ENCODE measurements at regions not wholly inside any gene's neighbourhood (a gene's known extent, or its start where the extent isn't known, plus 50 kb on each side); places are given as distances from the start of the nearest gene placed in this dataset.
A peak's percentile ranks its signal among the peaks of the same experiment; 100 is the strongest.

GRCh38 chr12:127083008-127083949 is 1183.7 kb upstream of the TMEM132C start:
- H3K14ac ChIP-seq (ENCODE audit: insufficient read depth, low read length), result no peak overlapping the region
- peak overlapping the region; percentile 79 for H3K18ac ChIP-seq (ENCODE audit: insufficient read length, low read depth, low read length)
- Mint-ChIP-seq H3K27me3 (ENCODE audit: low read depth) (no peaks in the 10 kb centered on the region), H3K36me3 (ENCODE audit: insufficient read depth in 1 of 3, low read depth in 3 of 3) (peaks cover 0 to 5% (median 2%) of the 10 kb centered on the region in 3 experiments; a peak in 3 of 7 replicates), H3K4me3 (no peak overlapping the region), H3K9me3 (peaks cover 4 to 8% of the 10 kb centered on the region in 2 experiments; a peak in 4 of 5 replicates), H3K27ac (peak overlapping the region in 1 of 3 experiments; percentile 78; a peak in 1 of 7 replicates), H3K4me1 (peaks cover 12 to 14% of the 10 kb centered on the region in 2 experiments)
- H2BK120ac ChIP-seq (ENCODE audit: low read depth, low read length, poor library complexity, severe bottlenecking), result no peak overlapping the region
- H3K4me1 ChIP-seq (ENCODE audit: insufficient read depth, low read length), result no peaks in the 10 kb centered on the region
- no peak overlapping the region for H3K23ac ChIP-seq (ENCODE audit: insufficient read length, low read depth, low read length)
- no peak overlapping the region for H3K9ac ChIP-seq (ENCODE audit: extremely low read depth, insufficient read length, low read length)
- no peaks in the 10 kb centered on the region for H3K79me2 ChIP-seq (ENCODE audit: insufficient read depth, low read length)
- H2BK15ac ChIP-seq (ENCODE audit: low read depth, low read length), result no peak overlapping the region
- H3K9me3 ChIP-seq (ENCODE audit: control insufficient read depth, low read depth, low read length), result no peaks in the 10 kb centered on the region
- TF ChIP-seq CTCF (conservative IDR thresholded peaks at IDR 0.05), result no peak
- H4K20me1 ChIP-seq (ENCODE audit: control insufficient read depth, insufficient read depth, insufficient read length), result no peaks in the 10 kb centered on the region
- no peak overlapping the region for H4K5ac ChIP-seq (ENCODE audit: insufficient read length, low read depth, low read length)
- no peaks in the 10 kb centered on the region for H3K27me3 ChIP-seq (ENCODE audit: insufficient read depth, low read length)
- H2BK5ac ChIP-seq (ENCODE audit: insufficient read length, low read length), result peak overlapping the region; percentile 41
- H3K56ac ChIP-seq (ENCODE audit: insufficient read length, low read depth, low read length), result no peak overlapping the region
- H3K4ac ChIP-seq (ENCODE audit: low read depth, low read length), result no peak overlapping the region
- H2AK5ac ChIP-seq (ENCODE audit: insufficient read length, low read length), result no peak overlapping the region
- H2BK12ac ChIP-seq (ENCODE audit: insufficient read length, low read depth, low read length), result no peak overlapping the region
- no peak overlapping the region for H4K91ac ChIP-seq (ENCODE audit: insufficient read length, low read depth, low read length)
- no peaks in the 10 kb centered on the region for H3K23me2 ChIP-seq (ENCODE audit: insufficient read length, low read depth, low read length, poor library complexity, severe bottlenecking)
- no peak for DNase-seq
- H4K8ac ChIP-seq (replicated peaks; ENCODE audit: insufficient read length, low read depth, low read length), result no peak overlapping the region
- no peaks in the 10 kb centered on the region for H3K79me1 ChIP-seq (ENCODE audit: insufficient read depth, low read depth, low read length, poor library complexity, severe bottlenecking)
- H2BK20ac ChIP-seq (ENCODE audit: low read depth, low read length, poor library complexity, severe bottlenecking), result no peak overlapping the region
- peak overlapping the region; percentile 96 for H2AFZ ChIP-seq (ENCODE audit: low read length)
- H3T11ph ChIP-seq (ENCODE audit: low read length), result peak overlapping the region; percentile 82
- no CpG with 5 or more reads among the region's 6 CpGs for WGBS (ENCODE audit: extremely low coverage, insufficient read length, low lambda C conversion rate)
- peak overlapping the region; percentile 53 for H3K4me2 ChIP-seq (ENCODE audit: insufficient read depth, insufficient read length, low read length)
- no peak overlapping the region for H3K27ac ChIP-seq (ENCODE audit: insufficient read length, low read depth, low read length)

All from H9 (cell line).